Sigmoid colon (tissue), 3 donors: ENCODE measurements at regions not wholly inside any gene's neighbourhood (a gene's known extent, or its start where the extent isn't known, plus 50 kb on each side); places are given as distances from the start of the nearest gene placed in this dataset.

Experiments
- POLR2A ChIP-seq, 2 donors: fragments of 450-650 bp; IDR thresholded peaks; one replicate each; pipeline ENCODE4 v1.6.1; 2016; ENCODE audit warnings: antibody characterized with exemption in 2 of 2, mild to moderate bottlenecking in 2 of 2, moderate library complexity in 2 of 2
- TF ChIP-seq, protein P1 (sequence below), 4 experiments: fragments of 450-650 bp in 3 of 4; fragments of 200-600 bp in 1 of 4; IDR thresholded peaks; one replicate each; pipeline ENCODE4 v1.5.1; 2016 to 2019; ENCODE audit warnings: antibody characterized with exemption in 4 of 4, mild to moderate bottlenecking in 3 of 4, moderate library complexity in 2 of 4

DNA sequence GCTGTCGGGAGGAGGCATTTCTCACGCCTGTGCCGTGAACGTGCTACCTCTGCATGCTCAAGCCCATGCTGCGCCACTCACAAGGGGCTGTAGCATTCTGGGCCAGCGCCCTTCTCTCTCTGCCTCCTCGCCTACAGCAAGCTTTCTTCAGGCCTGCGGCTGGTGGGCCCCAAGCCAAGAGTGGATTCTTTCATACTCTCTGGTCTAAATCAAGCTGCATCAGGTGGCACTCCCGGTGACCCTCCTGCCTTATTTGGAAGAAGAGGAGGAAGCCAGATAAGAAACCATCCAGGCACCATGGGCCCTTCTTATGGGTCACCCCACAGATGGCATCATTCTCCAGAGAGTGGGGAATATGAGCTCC, 86.7 kb upstream of the DUSP5 start:
- no peak for TF ChIP-seq POLR2A (IDR thresholded peaks at IDR 0.05)
- TF ChIP-seq, protein P1, sequence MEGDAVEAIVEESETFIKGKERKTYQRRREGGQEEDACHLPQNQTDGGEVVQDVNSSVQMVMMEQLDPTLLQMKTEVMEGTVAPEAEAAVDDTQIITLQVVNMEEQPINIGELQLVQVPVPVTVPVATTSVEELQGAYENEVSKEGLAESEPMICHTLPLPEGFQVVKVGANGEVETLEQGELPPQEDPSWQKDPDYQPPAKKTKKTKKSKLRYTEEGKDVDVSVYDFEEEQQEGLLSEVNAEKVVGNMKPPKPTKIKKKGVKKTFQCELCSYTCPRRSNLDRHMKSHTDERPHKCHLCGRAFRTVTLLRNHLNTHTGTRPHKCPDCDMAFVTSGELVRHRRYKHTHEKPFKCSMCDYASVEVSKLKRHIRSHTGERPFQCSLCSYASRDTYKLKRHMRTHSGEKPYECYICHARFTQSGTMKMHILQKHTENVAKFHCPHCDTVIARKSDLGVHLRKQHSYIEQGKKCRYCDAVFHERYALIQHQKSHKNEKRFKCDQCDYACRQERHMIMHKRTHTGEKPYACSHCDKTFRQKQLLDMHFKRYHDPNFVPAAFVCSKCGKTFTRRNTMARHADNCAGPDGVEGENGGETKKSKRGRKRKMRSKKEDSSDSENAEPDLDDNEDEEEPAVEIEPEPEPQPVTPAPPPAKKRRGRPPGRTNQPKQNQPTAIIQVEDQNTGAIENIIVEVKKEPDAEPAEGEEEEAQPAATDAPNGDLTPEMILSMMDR (IDR thresholded peaks at IDR 0.05) = no peak
